Endothelial cell of umbilical vein (primary cell): ENCODE measurements at regions not wholly inside any gene's neighbourhood (a gene's known extent, or its start where the extent isn't known, plus 50 kb on each side); places are given as distances from the start of the nearest gene placed in this dataset.

ENCODE experiments used
- BruUV-seq: library from RNA; stranded (reverse); fragments of 400-500 nt; replicated peaks from 2 replicates; lab custom pipeline; 2021; lab: Mats Ljungman, UMichigan
- CTCF ChIA-PET: fragments of 300-600, 350-600 bp; sonication (Branson Sonifier 250); formaldehyde crosslinking; loops from one replicate; lab custom pipeline; 2021; ENCODE audit warnings: antibody characterized with exemption, inconsistent platforms; lab: Charles Lee
- POLR2A ChIA-PET: fragments of 300-600, 350-600 bp; sonication (Branson Sonifier 250); formaldehyde crosslinking; loops from one replicate; lab custom pipeline; 2021; ENCODE audit warnings: antibody characterized with exemption, inconsistent platforms; lab: Charles Lee
- DNase-seq: peaks from one replicate; pipeline ENCODE4 v3.0.0-alpha.2; 2011; ENCODE audit warnings: low read depth, low spot score
- FAIRE-seq: peaks from 2 replicates; lab custom pipeline; 2011; peaks lifted over from hg19 to GRCh38; lab: Jason Lieb, UNC
- H2AFZ ChIP-seq: 2 replicates; pipeline ENCODE4 v1.6.0; 2012; ENCODE audit warnings: low read depth, low read length, control low read depth, inconsistent platforms
- H3K27ac ChIP-seq: 2 replicates; pipeline ENCODE4 v1.5.1; 2011; ENCODE audit warnings: low read depth, mild to moderate bottlenecking, control low read depth, low read length, moderate library complexity; ENCODE audit not compliant: insufficient read depth
- H3K27me3 ChIP-seq, 2 experiments: 2 replicates each; pipeline versions ENCODE4 v1.6.0 to v1.6.1; 2011; ENCODE audit warnings: low read length in 2 of 2, mixed read lengths in 1 of 2; ENCODE audit not compliant: control insufficient read depth in 2 of 2, insufficient read depth in 2 of 2
- H3K36me3 ChIP-seq, 2 experiments: 2 replicates in 1 of 2; 3 replicates in 1 of 2; pipeline ENCODE4 v1.5.1; 2011; ENCODE audit warnings: low read length in 2 of 2, mild to moderate bottlenecking in 1 of 2, moderate library complexity in 1 of 2; ENCODE audit not compliant: control insufficient read depth in 2 of 2, insufficient read depth in 2 of 2; ENCODE audit errors: extremely low read depth in 1 of 2
- H3K4me1 ChIP-seq: 3 replicates; pipeline ENCODE4 v1.5.1; 2011; ENCODE audit warnings: mild to moderate bottlenecking, low read length; ENCODE audit not compliant: control insufficient read depth, insufficient read depth; ENCODE audit errors: extremely low read depth
- H3K4me2 ChIP-seq: 2 replicates; pipeline ENCODE4 v1.6.1; 2011; ENCODE audit warnings: low read length, control low read depth, mixed read lengths; ENCODE audit not compliant: insufficient read depth
- H3K4me3 ChIP-seq, 3 experiments: fragments of 200-600 bp in 1 of 3; sonication (generic), shearing (Covaris generic) in 1 of 3; replicated peaks in 1 of 3; 2 replicates each; pipeline ENCODE4 v1.5.1; 2011 to 2016; ENCODE audit warnings: control low read depth in 3 of 3, low read length in 3 of 3, mild to moderate bottlenecking in 2 of 3, inconsistent platforms in 1 of 3, low read depth in 1 of 3, moderate library complexity in 1 of 3; ENCODE audit not compliant: insufficient read depth in 1 of 3
- H3K79me2 ChIP-seq: 2 replicates; pipeline ENCODE4 v1.6.0; 2012; ENCODE audit warnings: low read length, inconsistent platforms; ENCODE audit not compliant: control insufficient read depth, insufficient read depth
- H3K9ac ChIP-seq: replicated peaks from 2 replicates; pipeline ENCODE3; 2011; ENCODE audit warnings: low read length, control low read depth; ENCODE audit not compliant: insufficient read depth; ENCODE audit errors: extremely low read depth
- H3K9me1 ChIP-seq: replicated peaks from 3 replicates; pipeline ENCODE4 v1.6.0; 2011; ENCODE audit warnings: mild to moderate bottlenecking, low read length; ENCODE audit not compliant: control insufficient read depth, insufficient read depth; ENCODE audit errors: extremely low read depth
- H3K9me3 ChIP-seq: replicated peaks from 2 replicates; pipeline ENCODE4 v1.5.1; 2012; ENCODE audit warnings: low read length, inconsistent platforms; ENCODE audit not compliant: control insufficient read depth, insufficient read depth
- H4K20me1 ChIP-seq: replicated peaks from 2 replicates; pipeline ENCODE3; 2011; ENCODE audit warnings: mild to moderate bottlenecking, low read length; ENCODE audit not compliant: control insufficient read depth, insufficient read depth; ENCODE audit errors: extremely low read depth
- GATA2 ChIP-seq: IDR thresholded peaks from 2 replicates; pipeline ENCODE4 v1.7.0; 2011; ENCODE audit warnings: low read depth, mild to moderate bottlenecking, moderate library complexity, mixed read lengths, low read length; ENCODE audit not compliant: insufficient read length, insufficient read depth
- MAX ChIP-seq: IDR thresholded peaks from 2 replicates; pipeline ENCODE4 v1.6.1; 2011; ENCODE audit not compliant: insufficient read depth, insufficient read length
- POLR2AphosphoS5 ChIP-seq: IDR thresholded peaks from 2 replicates; pipeline ENCODE4 v1.6.1; 2012; ENCODE audit warnings: low read depth, mild to moderate bottlenecking, control low read depth, low read length, moderate library complexity; ENCODE audit not compliant: insufficient read depth
- dilution Hi-C: fragments of 300-500 bp; cut with MboI; formaldehyde crosslinking; loops from one replicate; pipeline ENCODE4 v1.15.0; 2019; ENCODE audit warnings: low sequenced_read_pairs; ENCODE audit not compliant: extremely low pct_ligation_motif_present
- intact Hi-C: fragments of 100-400 bp; cut with micrococcal nuclease; formaldehyde crosslinking; loops from one replicate; pipeline ENCODE4 v1.10.0; 2022
- TF ChIP-seq, protein P1 (sequence below), 2 donors: IDR thresholded peaks; 1 replicate in 1 of 2; 2 replicates in 1 of 2; pipeline ENCODE4 v1.5.1; 2011; ENCODE audit warnings: low read length in 2 of 2, mild to moderate bottlenecking in 2 of 2, moderate library complexity in 2 of 2, control low read depth in 1 of 2, inconsistent platforms in 1 of 2, low read depth in 1 of 2; ENCODE audit not compliant: insufficient read depth in 1 of 2; ENCODE audit errors: extremely low read depth in 1 of 2

- BruUV-seq, result no TSS peak
- Histone ChIP-seq H3K9me1 (no peaks in the 10 kb centered on the region), H3K4me1 (no peaks in the 10 kb centered on the region), H3K27ac (no peak overlapping the region), H3K9me3 (no peaks in the 10 kb centered on the region), H3K36me3 (no peaks in the 10 kb centered on the region), H2AFZ (no peak overlapping the region), H4K20me1 (no peaks in the 10 kb centered on the region), H3K9ac (no peak overlapping the region), H3K4me2 (no peak overlapping the region), H3K79me2 (no peaks in the 10 kb centered on the region), H3K4me3 (no peak overlapping the region), H3K27me3 (no peaks in the 10 kb centered on the region)
- CTCF ChIA-PET, result no interaction called here
- dilution Hi-C loops, result no loop called here
- intact Hi-C loops, result no loop called here
- TF ChIP-seq, protein P1, sequence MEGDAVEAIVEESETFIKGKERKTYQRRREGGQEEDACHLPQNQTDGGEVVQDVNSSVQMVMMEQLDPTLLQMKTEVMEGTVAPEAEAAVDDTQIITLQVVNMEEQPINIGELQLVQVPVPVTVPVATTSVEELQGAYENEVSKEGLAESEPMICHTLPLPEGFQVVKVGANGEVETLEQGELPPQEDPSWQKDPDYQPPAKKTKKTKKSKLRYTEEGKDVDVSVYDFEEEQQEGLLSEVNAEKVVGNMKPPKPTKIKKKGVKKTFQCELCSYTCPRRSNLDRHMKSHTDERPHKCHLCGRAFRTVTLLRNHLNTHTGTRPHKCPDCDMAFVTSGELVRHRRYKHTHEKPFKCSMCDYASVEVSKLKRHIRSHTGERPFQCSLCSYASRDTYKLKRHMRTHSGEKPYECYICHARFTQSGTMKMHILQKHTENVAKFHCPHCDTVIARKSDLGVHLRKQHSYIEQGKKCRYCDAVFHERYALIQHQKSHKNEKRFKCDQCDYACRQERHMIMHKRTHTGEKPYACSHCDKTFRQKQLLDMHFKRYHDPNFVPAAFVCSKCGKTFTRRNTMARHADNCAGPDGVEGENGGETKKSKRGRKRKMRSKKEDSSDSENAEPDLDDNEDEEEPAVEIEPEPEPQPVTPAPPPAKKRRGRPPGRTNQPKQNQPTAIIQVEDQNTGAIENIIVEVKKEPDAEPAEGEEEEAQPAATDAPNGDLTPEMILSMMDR (IDR thresholded peaks at IDR 0.05; ENCODE audit: extremely low read depth in 1 of 2, insufficient read depth in 1 of 2, low read depth in 1 of 2, low read length in 2 of 2), result no peak
- TF ChIP-seq MAX (no peak), POLR2AphosphoS5 (no peak), GATA2 (no peak)
- DNase-seq (no peak), FAIRE-seq (no peak)
- POLR2A ChIA-PET, result no interaction called here
These were observed 827.6 kb downstream of the RNF144A start for GRCh38 chr2:7744827-7745226.

DNA sequence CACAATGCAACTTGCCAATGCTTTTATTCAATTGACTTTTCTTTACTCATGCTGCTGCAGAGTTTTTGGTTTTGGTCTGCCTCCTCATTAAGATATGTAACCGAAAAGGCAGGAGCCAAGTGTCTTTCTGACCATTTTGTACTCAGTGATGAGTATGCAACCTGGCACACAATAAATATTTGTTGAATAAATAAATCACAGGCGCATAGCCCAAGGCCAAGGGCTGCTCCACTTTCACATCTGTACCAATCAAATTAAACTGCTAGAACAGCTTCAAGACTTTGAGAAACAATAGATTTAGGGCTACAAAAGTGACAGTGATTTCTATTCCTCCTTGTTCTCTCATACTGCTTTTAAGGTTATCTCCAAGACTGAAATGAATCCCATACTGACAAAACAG, 828.2 kb downstream of the RNF144A start:
- no peaks in the 10 kb centered on the region for H3K27me3 ChIP-seq
- CTCF ChIA-PET, result no interaction called here

More for the DNA sequence above, 828.2 kb downstream of the RNF144A start:
- dilution Hi-C loops (no loop called here), intact Hi-C loops (no loop called here)
- Histone ChIP-seq H3K4me1 (no peaks in the 10 kb centered on the region), H3K4me2 (no peak overlapping the region), H3K4me3 (no peak overlapping the region), H2AFZ (no peak overlapping the region), H3K9ac (no peak overlapping the region), H3K9me1 (no peaks in the 10 kb centered on the region), H3K36me3 (no peaks in the 10 kb centered on the region), H3K9me3 (no peaks in the 10 kb centered on the region), H3K27ac (no peak overlapping the region), H4K20me1 (no peaks in the 10 kb centered on the region), H3K79me2 (no peaks in the 10 kb centered on the region)
- DNase-seq (no peak), FAIRE-seq (no peak)
- POLR2A ChIA-PET, result no interaction called here
- BruUV-seq, result no TSS peak
- TF ChIP-seq, protein P1 (IDR thresholded peaks at IDR 0.05; ENCODE audit: extremely low read depth in 1 of 2, insufficient read depth in 1 of 2, low read depth in 1 of 2, low read length in 2 of 2), result no peak
